ENCODE measurements at regions not wholly inside any gene's neighbourhood (a gene's known extent, or its start where the extent isn't known, plus 50 kb on each side); places are given as distances from the start of the nearest gene placed in this dataset.

DNA sequence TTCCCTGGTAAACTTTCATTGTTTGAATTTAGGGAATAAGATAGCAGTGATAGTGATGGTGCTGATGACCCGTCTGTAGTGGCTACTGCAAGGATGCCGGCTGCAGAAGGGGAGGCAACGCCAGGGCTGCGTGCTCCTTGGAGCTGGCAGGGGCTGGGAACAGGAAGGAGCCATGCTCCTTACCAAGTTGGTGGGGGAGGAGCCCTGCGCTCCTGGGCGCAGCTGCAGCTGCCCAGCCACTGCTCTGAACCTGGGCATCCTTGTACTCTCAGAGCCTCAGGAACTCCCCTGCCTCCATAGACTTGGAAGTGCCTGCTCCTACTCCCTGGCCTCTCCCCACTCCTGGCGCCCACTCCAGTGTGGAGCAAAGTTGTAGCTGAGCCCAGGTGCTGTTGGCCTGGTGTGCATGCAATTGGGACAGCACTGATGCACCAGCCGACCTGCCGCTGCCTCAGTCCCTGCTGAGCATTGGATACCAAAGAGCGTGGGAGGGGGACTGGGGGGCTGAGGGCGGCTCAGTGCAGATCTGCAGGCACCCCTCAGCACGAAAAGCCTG, 585.1 kb upstream of the FAM174A start:
- TF ChIP-seq, protein P1, sequence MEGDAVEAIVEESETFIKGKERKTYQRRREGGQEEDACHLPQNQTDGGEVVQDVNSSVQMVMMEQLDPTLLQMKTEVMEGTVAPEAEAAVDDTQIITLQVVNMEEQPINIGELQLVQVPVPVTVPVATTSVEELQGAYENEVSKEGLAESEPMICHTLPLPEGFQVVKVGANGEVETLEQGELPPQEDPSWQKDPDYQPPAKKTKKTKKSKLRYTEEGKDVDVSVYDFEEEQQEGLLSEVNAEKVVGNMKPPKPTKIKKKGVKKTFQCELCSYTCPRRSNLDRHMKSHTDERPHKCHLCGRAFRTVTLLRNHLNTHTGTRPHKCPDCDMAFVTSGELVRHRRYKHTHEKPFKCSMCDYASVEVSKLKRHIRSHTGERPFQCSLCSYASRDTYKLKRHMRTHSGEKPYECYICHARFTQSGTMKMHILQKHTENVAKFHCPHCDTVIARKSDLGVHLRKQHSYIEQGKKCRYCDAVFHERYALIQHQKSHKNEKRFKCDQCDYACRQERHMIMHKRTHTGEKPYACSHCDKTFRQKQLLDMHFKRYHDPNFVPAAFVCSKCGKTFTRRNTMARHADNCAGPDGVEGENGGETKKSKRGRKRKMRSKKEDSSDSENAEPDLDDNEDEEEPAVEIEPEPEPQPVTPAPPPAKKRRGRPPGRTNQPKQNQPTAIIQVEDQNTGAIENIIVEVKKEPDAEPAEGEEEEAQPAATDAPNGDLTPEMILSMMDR (conservative IDR thresholded peaks at IDR 0.05 in 1 of 2, IDR thresholded peaks at IDR 0.05 in 1 of 2; ENCODE audit: extremely low read depth in 1 of 2, insufficient read depth in 1 of 2, low read depth in 1 of 2, low read length in 2 of 2): no peak
- TF ChIP-seq EZH2 (IDR thresholded peaks at IDR 0.05; ENCODE audit: borderline replicate concordance, low read length): no peak

All from mammary epithelial cell (primary cell).